ENCODE measurements at regions not wholly inside any gene's neighbourhood (a gene's known extent, or its start where the extent isn't known, plus 50 kb on each side); places are given as distances from the start of the nearest gene placed in this dataset.

DNA sequence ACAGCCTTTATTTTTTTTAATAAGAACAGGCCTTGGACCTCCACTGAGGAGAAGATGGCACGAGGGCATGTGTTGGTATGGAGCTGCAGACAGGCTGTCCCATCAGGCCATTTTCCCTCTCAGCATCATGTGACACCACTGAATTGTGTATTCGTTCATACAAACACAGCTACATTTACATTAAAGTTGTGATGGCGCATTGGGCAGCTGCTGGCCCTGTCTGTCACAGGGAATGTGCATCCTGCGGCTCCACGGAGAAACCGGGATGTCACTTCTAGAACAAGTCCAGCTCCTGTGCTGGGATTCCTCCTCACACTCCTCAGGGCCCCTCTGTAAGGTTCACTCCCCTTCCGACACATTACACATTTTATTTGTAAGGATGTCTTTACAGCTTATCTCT lies 147.6 kb upstream of the TNR start:
- TF ChIP-seq TCF12 (IDR thresholded peaks at IDR 0.05; ENCODE audit: low read depth) = no peak
- no peak for TF ChIP-seq REST (IDR thresholded peaks at IDR 0.05; ENCODE audit: low read depth)
- no peak for TF ChIP-seq CEBPB (IDR thresholded peaks at IDR 0.05)

GRCh38 chr1:175889848-175890247 lies 146.5 kb upstream of the TNR start:
- no peak for TF ChIP-seq YY1 (IDR thresholded peaks at IDR 0.05; ENCODE audit: low read depth)
- no peak for TF ChIP-seq CREB1 (IDR thresholded peaks at IDR 0.05; ENCODE audit: low read depth)
- TF ChIP-seq EGR1 (IDR thresholded peaks at IDR 0.05) = no peak
- no peak for TF ChIP-seq TCF12 (IDR thresholded peaks at IDR 0.05; ENCODE audit: low read depth)
- TF ChIP-seq CEBPB (IDR thresholded peaks at IDR 0.05) = no peak
- no peak for TF ChIP-seq REST (IDR thresholded peaks at IDR 0.05; ENCODE audit: low read depth)
- no peak for TF ChIP-seq EP300 (IDR thresholded peaks at IDR 0.05; ENCODE audit: borderline replicate concordance)
- TF ChIP-seq USF1 (IDR thresholded peaks at IDR 0.05) = no peak
- TF ChIP-seq FOXM1 (IDR thresholded peaks at IDR 0.05; ENCODE audit: borderline replicate concordance, low read depth) = no peak
- TF ChIP-seq TEAD4 (IDR thresholded peaks at IDR 0.05) = no peak
- no peak for TF ChIP-seq RAD21 (IDR thresholded peaks at IDR 0.05; ENCODE audit: low read depth)
- TF ChIP-seq TAF1 (IDR thresholded peaks at IDR 0.05; ENCODE audit: low read depth) = no peak
- no peak for TF ChIP-seq ZBTB7A (IDR thresholded peaks at IDR 0.05; ENCODE audit: low read depth)
- no peak for TF ChIP-seq NFIC (IDR thresholded peaks at IDR 0.05)
- TF ChIP-seq, protein P1, sequence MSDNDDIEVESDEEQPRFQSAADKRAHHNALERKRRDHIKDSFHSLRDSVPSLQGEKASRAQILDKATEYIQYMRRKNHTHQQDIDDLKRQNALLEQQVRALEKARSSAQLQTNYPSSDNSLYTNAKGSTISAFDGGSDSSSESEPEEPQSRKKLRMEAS (IDR thresholded peaks at IDR 0.05) = no peak

GRCh38 chr1:175888996-175889395 lies 145.6 kb upstream of the TNR start:
- no peak for TF ChIP-seq CREB1 (IDR thresholded peaks at IDR 0.05; ENCODE audit: low read depth)
- TF ChIP-seq NFIC (IDR thresholded peaks at IDR 0.05) = no peak
- no peak for TF ChIP-seq FOXM1 (IDR thresholded peaks at IDR 0.05; ENCODE audit: borderline replicate concordance, low read depth)
- TF ChIP-seq TAF1 (IDR thresholded peaks at IDR 0.05; ENCODE audit: low read depth) = no peak
- TF ChIP-seq TCF12 (IDR thresholded peaks at IDR 0.05; ENCODE audit: low read depth) = no peak
- no peak for TF ChIP-seq YY1 (IDR thresholded peaks at IDR 0.05; ENCODE audit: low read depth)
- TF ChIP-seq USF1 (IDR thresholded peaks at IDR 0.05) = no peak
- TF ChIP-seq EP300 (IDR thresholded peaks at IDR 0.05; ENCODE audit: borderline replicate concordance) = no peak
- no peak for TF ChIP-seq ZBTB7A (IDR thresholded peaks at IDR 0.05; ENCODE audit: low read depth)
- no peak for TF ChIP-seq EGR1 (IDR thresholded peaks at IDR 0.05)
- no peak for TF ChIP-seq REST (IDR thresholded peaks at IDR 0.05; ENCODE audit: low read depth)
- no peak for TF ChIP-seq CEBPB (IDR thresholded peaks at IDR 0.05)
- no peak for TF ChIP-seq RAD21 (IDR thresholded peaks at IDR 0.05; ENCODE audit: low read depth)
- TF ChIP-seq TEAD4 (IDR thresholded peaks at IDR 0.05) = no peak
- TF ChIP-seq, protein P1 (IDR thresholded peaks at IDR 0.05) = no peak

DNA sequence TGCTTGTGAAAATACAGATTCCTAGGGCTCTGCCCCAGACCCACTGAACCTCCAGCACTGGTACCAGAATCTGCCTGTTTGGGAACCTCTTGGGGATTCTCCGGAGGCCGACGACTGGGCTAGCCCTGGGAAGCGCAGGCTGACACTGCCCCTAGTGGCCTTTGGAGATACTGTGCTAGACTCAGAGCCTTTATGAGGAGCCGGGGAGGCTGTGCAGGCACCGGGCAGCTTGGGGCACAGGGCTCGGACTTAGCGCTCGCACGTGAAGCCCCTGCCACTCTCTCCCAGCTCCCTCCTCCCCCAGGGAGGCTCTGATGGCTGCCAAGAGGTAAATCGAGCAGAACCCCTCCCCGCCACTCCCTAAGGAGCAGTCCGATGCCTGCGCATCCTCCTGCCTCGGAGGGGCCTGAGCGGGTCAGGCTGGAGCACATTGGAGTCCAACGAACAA lies 144.6 kb upstream of the TNR start:
- TF ChIP-seq EP300 (IDR thresholded peaks at IDR 0.05; ENCODE audit: borderline replicate concordance) (no peak), RAD21 (IDR thresholded peaks at IDR 0.05; ENCODE audit: low read depth) (peak; percentile 75)

DNA sequence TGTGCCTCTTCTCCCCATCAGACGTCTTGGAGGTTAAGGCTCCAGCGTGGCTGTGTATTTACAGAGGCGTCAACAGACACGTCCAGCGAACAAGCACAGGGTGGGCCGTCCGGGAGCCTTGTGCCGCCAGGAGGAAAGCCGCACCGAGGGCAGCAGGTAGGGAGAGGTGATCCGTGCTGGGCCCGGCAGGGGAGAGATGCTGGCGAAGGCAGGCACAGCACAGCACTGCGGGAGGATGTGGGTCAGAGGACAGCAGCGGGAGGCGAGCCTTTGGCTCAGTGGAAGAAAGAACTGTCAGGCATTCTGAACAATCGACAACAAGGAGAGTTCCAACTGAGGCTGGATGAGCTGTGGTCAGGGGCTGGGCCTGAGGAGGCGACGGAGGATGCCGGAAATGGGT lies 144.1 kb upstream of the TNR start:
- TF ChIP-seq TEAD4 (IDR thresholded peaks at IDR 0.05) (no peak), RAD21 (IDR thresholded peaks at IDR 0.05; ENCODE audit: low read depth) (no peak), CREB1 (IDR thresholded peaks at IDR 0.05; ENCODE audit: low read depth) (no peak), EP300 (IDR thresholded peaks at IDR 0.05; ENCODE audit: borderline replicate concordance) (no peak), USF1 (IDR thresholded peaks at IDR 0.05) (no peak), YY1 (IDR thresholded peaks at IDR 0.05; ENCODE audit: low read depth) (no peak), TCF12 (IDR thresholded peaks at IDR 0.05; ENCODE audit: low read depth) (no peak), TAF1 (IDR thresholded peaks at IDR 0.05; ENCODE audit: low read depth) (no peak), FOXM1 (IDR thresholded peaks at IDR 0.05; ENCODE audit: borderline replicate concordance, low read depth) (no peak), EGR1 (IDR thresholded peaks at IDR 0.05) (no peak), REST (IDR thresholded peaks at IDR 0.05; ENCODE audit: low read depth) (no peak), ZBTB7A (IDR thresholded peaks at IDR 0.05; ENCODE audit: low read depth) (no peak)
- TF ChIP-seq, protein P1 (IDR thresholded peaks at IDR 0.05) = no peak

Measured in Ishikawa (cell line).